ENCODE measurements at regions not wholly inside any gene's neighbourhood (a gene's known extent, or its start where the extent isn't known, plus 50 kb on each side); places are given as distances from the start of the nearest gene placed in this dataset.

DNA sequence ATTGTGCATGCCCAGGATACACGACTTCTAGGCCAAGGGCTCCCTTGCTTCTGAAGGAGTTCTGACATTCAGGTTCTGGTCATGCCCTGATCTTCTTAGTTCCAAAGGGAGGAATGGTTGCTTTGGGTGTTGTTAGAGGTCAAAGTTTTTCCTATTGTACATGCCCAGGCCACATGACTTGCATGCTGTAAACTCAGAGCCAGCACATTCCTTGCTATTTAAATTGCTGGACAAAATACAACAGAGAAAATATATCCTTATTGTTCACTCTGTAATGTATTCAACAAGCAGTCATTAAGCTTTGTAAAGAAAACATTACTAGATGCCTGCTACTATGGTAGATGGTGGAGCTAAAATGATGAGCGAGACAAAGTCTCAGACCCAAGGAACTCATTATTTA lies 71.2 kb upstream of the COCH start:
- intact Hi-C loops (cut with micrococcal nuclease) (no loop called here), in situ Hi-C loops (cut with MboI) (no loop called here)
- POLR2A ChIA-PET, result no interaction called here
- no peak overlapping the region for H3K4me2 ChIP-seq (ENCODE audit: insufficient read depth, low read length)
- no peaks in the 10 kb centered on the region for H3K36me3 ChIP-seq (ENCODE audit: control insufficient read depth, insufficient read depth, low read length)
- CTCF ChIA-PET (ENCODE audit: low intra/inter-chr PET ratio), result no interaction called here
- H3K4me1 ChIP-seq (replicated peaks in 1 of 2; ENCODE audit: control insufficient read depth in 2 of 2, insufficient read depth in 2 of 2, low read length in 2 of 2), result no peaks in the 10 kb centered on the region
- H3K27me3 ChIP-seq (ENCODE audit: control insufficient read depth in 2 of 2, insufficient read depth in 2 of 2, low read length in 2 of 2), result no peaks in the 10 kb centered on the region
- ATAC-seq, result no peak
- H3K9me1 ChIP-seq (ENCODE audit: control insufficient read depth, insufficient read depth, low read length), result no peaks in the 10 kb centered on the region
- H4K20me1 ChIP-seq (replicated peaks; ENCODE audit: control insufficient read depth, insufficient read depth, low read length), result no peaks in the 10 kb centered on the region
- no peak overlapping the region for H3K9ac ChIP-seq (ENCODE audit: insufficient read depth in 1 of 2, low read depth in 2 of 2, low read length in 2 of 2)
- H3K27ac ChIP-seq (ENCODE audit: extremely low read depth, low read depth, low read length), result no peak overlapping the region
- BruUV-seq (replicated peaks), result no TSS peak
- DNase-seq (ENCODE audit: extremely low read depth in 1 of 4, low spot score in 3 of 4), result no peak
- H3K79me2 ChIP-seq (ENCODE audit: control insufficient read depth, insufficient read depth, low read length), result no peaks in the 10 kb centered on the region
- WGBS (ENCODE audit: insufficient coverage, low coverage, missing lambda C conversion rate), result 37% methylated on average over 2 of the region's 2 CpGs
- no peak overlapping the region for H3K4me3 ChIP-seq
- H2AFZ ChIP-seq (ENCODE audit: low read depth, low read length), result peak overlapping the region; percentile 43
- H3K9me3 ChIP-seq (replicated peaks; ENCODE audit: control insufficient read depth, insufficient read depth, low read depth, low read length), result no peaks in the 10 kb centered on the region
- FAIRE-seq, result no peak
- TF ChIP-seq, protein P1, sequence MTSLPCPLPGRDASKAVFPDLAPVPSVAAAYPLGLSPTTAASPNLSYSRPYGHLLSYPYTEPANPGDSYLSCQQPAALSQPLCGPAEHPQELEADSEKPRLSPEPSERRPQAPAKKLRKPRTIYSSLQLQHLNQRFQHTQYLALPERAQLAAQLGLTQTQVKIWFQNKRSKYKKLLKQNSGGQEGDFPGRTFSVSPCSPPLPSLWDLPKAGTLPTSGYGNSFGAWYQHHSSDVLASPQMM (CRISPR knock-in tag; IDR thresholded peaks at IDR 0.05), result no peak
- TF ChIP-seq, protein P2, sequence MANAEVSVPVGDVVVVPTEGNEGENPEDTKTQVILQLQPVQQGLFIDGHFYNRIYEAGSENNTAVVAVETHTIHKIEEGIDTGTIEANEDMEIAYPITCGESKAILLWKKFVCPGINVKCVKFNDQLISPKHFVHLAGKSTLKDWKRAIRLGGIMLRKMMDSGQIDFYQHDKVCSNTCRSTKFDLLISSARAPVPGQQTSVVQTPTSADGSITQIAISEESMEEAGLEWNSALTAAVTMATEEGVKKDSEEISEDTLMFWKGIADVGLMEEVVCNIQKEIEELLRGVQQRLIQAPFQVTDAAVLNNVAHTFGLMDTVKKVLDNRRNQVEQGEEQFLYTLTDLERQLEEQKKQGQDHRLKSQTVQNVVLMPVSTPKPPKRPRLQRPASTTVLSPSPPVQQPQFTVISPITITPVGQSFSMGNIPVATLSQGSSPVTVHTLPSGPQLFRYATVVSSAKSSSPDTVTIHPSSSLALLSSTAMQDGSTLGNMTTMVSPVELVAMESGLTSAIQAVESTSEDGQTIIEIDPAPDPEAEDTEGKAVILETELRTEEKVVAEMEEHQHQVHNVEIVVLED (CRISPR knock-in tag; IDR thresholded peaks at IDR 0.05), result no peak
- TF ChIP-seq, protein P3, sequence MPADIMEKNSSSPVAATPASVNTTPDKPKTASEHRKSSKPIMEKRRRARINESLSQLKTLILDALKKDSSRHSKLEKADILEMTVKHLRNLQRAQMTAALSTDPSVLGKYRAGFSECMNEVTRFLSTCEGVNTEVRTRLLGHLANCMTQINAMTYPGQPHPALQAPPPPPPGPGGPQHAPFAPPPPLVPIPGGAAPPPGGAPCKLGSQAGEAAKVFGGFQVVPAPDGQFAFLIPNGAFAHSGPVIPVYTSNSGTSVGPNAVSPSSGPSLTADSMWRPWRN (IDR thresholded peaks at IDR 0.05; ENCODE audit: low read depth), result no peak
- TF ChIP-seq, protein P4, sequence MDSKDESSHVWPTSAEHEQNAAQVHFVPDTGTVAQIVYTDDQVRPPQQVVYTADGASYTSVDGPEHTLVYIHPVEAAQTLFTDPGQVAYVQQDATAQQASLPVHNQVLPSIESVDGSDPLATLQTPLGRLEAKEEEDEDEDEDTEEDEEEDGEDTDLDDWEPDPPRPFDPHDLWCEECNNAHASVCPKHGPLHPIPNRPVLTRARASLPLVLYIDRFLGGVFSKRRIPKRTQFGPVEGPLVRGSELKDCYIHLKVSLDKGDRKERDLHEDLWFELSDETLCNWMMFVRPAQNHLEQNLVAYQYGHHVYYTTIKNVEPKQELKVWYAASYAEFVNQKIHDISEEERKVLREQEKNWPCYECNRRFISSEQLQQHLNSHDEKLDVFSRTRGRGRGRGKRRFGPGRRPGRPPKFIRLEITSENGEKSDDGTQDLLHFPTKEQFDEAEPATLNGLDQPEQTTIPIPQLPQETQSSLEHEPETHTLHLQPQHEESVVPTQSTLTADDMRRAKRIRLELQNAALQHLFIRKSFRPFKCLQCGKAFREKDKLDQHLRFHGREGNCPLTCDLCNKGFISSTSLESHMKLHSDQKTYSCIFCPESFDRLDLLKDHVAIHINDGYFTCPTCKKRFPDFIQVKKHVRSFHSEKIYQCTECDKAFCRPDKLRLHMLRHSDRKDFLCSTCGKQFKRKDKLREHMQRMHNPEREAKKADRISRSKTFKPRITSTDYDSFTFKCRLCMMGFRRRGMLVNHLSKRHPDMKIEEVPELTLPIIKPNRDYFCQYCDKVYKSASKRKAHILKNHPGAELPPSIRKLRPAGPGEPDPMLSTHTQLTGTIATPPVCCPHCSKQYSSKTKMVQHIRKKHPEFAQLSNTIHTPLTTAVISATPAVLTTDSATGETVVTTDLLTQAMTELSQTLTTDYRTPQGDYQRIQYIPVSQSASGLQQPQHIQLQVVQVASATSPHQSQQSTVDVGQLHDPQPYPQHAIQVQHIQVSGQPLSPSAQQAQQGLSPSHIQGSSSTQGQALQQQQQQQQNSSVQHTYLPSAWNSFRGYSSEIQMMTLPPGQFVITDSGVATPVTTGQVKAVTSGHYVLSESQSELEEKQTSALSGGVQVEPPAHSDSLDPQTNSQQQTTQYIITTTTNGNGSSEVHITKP (IDR thresholded peaks at IDR 0.05; ENCODE audit: partially characterized antibody), result no peak
- TF ChIP-seq HDAC2 (IDR thresholded peaks at IDR 0.05) (no peak), PHF20 (IDR thresholded peaks at IDR 0.05; ENCODE audit: partially characterized antibody) (no peak), FOXK1 (CRISPR knock-in tag; IDR thresholded peaks at IDR 0.05; ENCODE audit: borderline replicate concordance) (no peak), HDAC3 (IDR thresholded peaks at IDR 0.05; ENCODE audit: borderline replicate concordance, partially characterized antibody) (no peak), SMARCC2 (IDR thresholded peaks at IDR 0.05; ENCODE audit: low read depth) (no peak), ZNF184 (CRISPR knock-in tag; IDR thresholded peaks at IDR 0.05) (no peak), HNRNPUL1 (IDR thresholded peaks at IDR 0.05; ENCODE audit: low read length) (no peak), MECOM (CRISPR knock-in tag; IDR thresholded peaks at IDR 0.05) (no peak), ZNF212 (CRISPR knock-in tag; IDR thresholded peaks at IDR 0.05) (no peak), SAP30 (IDR thresholded peaks at IDR 0.05; ENCODE audit: borderline replicate concordance, insufficient read depth, low read depth, low read length, poor library complexity, severe bottlenecking) (no peak)
- TF ChIP-seq, protein P5, sequence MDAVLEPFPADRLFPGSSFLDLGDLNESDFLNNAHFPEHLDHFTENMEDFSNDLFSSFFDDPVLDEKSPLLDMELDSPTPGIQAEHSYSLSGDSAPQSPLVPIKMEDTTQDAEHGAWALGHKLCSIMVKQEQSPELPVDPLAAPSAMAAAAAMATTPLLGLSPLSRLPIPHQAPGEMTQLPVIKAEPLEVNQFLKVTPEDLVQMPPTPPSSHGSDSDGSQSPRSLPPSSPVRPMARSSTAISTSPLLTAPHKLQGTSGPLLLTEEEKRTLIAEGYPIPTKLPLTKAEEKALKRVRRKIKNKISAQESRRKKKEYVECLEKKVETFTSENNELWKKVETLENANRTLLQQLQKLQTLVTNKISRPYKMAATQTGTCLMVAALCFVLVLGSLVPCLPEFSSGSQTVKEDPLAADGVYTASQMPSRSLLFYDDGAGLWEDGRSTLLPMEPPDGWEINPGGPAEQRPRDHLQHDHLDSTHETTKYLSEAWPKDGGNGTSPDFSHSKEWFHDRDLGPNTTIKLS (IDR thresholded peaks at IDR 0.05; ENCODE audit: borderline replicate concordance, low read depth), result no peak
